GM21825 (cell line): ENCODE measurements at regions not wholly inside any gene's neighbourhood (a gene's known extent, or its start where the extent isn't known, plus 50 kb on each side); places are given as distances from the start of the nearest gene placed in this dataset.

Experiments
- ATAC-seq: cut with Tn5 transposase; IDR thresholded peaks from one replicate; pipeline ENCODE4 v1.9.1; 2021; ENCODE audit warnings: mild to moderate bottlenecking, moderate library complexity; ENCODE audit not compliant: unreplicated experiment

GRCh38 chr6:74650668-74651067, 555.2 kb downstream of the COL12A1 start:
- no peak for ATAC-seq

GRCh38 chr6:74646461-74646860, 559.4 kb downstream of the COL12A1 start:
- ATAC-seq = no peak

- ATAC-seq = no peak
Observed at GRCh38 chr6:74645108-74645849, 560.6 kb downstream of the COL12A1 start.

- ATAC-seq = no peak
Observed at GRCh38 chr6:74642101-74642500, 563.8 kb downstream of the COL12A1 start.

- no peak for ATAC-seq
Observed at GRCh38 chr6:74638412-74638811, 567.4 kb downstream of the COL12A1 start.

- ATAC-seq = no peak
Observed at GRCh38 chr6:74632196-74632875, 573.5 kb downstream of the COL12A1 start.

- no peak for ATAC-seq
Observed at GRCh38 chr6:74631564-74631963, 574.3 kb downstream of the COL12A1 start.

- no peak for ATAC-seq
Observed at GRCh38 chr6:74626288-74626687, 579.6 kb downstream of the COL12A1 start.

GRCh38 chr6:74623027-74623426, 582.8 kb downstream of the COL12A1 start:
- no peak for ATAC-seq

GRCh38 chr6:74611220-74611619, 594.6 kb downstream of the COL12A1 start:
- no peak for ATAC-seq

GRCh38 chr6:74610352-74610751, 595.5 kb downstream of the COL12A1 start:
- ATAC-seq = no peak

- ATAC-seq = no peak
Observed at GRCh38 chr6:74609871-74610270, 596.0 kb downstream of the COL12A1 start.

GRCh38 chr6:74607934-74608333, 597.9 kb downstream of the COL12A1 start:
- no peak for ATAC-seq

- ATAC-seq = no peak
Observed at GRCh38 chr6:74607468-74607867, 598.4 kb downstream of the COL12A1 start.

GRCh38 chr6:74606582-74607071, 599.2 kb downstream of the COL12A1 start:
- no peak for ATAC-seq

GRCh38 chr6:74605922-74606581, 599.8 kb downstream of the COL12A1 start:
- no peak for ATAC-seq

- no peak for ATAC-seq
Observed at GRCh38 chr6:74604279-74604678, 601.6 kb downstream of the COL12A1 start.

- ATAC-seq = no peak
Observed at GRCh38 chr6:74603322-74604076, 602.4 kb downstream of the COL12A1 start.

GRCh38 chr6:74602206-74602605, 603.6 kb downstream of the COL12A1 start:
- no peak for ATAC-seq

GRCh38 chr6:74598462-74599393, 607.1 kb downstream of the COL12A1 start:
- ATAC-seq = peak; percentile 94
